ENCODE measurements at regions not wholly inside any gene's neighbourhood (a gene's known extent, or its start where the extent isn't known, plus 50 kb on each side); places are given as distances from the start of the nearest gene placed in this dataset.

- DNase-seq (ENCODE audit: low read depth, low spot score) (no peak), ATAC-seq (no peak)
- Histone ChIP-seq H3K4me1 (ENCODE audit: control insufficient read depth, insufficient read depth, low read length) (no peaks in the 10 kb centered on the region), H3K27ac (ENCODE audit: low read length) (no peak overlapping the region), H3K36me3 (ENCODE audit: control insufficient read depth, insufficient read depth, low read length) (no peaks in the 10 kb centered on the region), H3K9me3 (ENCODE audit: control insufficient read depth, insufficient read depth, low read depth, low read length) (no peaks in the 10 kb centered on the region), H3K27me3 (ENCODE audit: control insufficient read depth, insufficient read depth, low read length) (no peaks in the 10 kb centered on the region), H3K4me3 (ENCODE audit: low read depth in 2 of 2, low read length in 2 of 2) (no peak overlapping the region)
- CTCF ChIA-PET = no interaction called here
- BruUV-seq (replicated peaks) = no TSS peak
- in situ Hi-C loops (cut with HindIII; ENCODE audit: low pct_unique_long_range_greater_than_20kb, low sequenced_read_pairs) = no loop called here
- TF ChIP-seq POLR2AphosphoS5 (IDR thresholded peaks at IDR 0.05; ENCODE audit: low read depth, low read length) (no peak), TCF7L2 (IDR thresholded peaks at IDR 0.05; ENCODE audit: low read depth, low read length) (no peak), REST (IDR thresholded peaks at IDR 0.05; ENCODE audit: insufficient read depth in 1 of 2, low read depth in 2 of 2, low read length in 1 of 2) (no peak), SIN3A (IDR thresholded peaks at IDR 0.05; ENCODE audit: borderline replicate concordance, insufficient read depth, low read depth, low read length) (no peak), CTCF (IDR thresholded peaks at IDR 0.05) (no peak)
- POLR2A ChIA-PET = no interaction called here
- intact Hi-C loops (cut with micrococcal nuclease; ENCODE audit: unreplicated experiment) = no loop called here
Measured at GRCh38 chr7:91355695-91356435, 91.6 kb downstream of the FZD1 start.

- H3K4me3 ChIP-seq (ENCODE audit: low read depth in 2 of 2, low read length in 2 of 2) = no peak overlapping the region
- ChIA-PET POLR2A (no interaction called here), CTCF (no interaction called here)
- BruUV-seq (replicated peaks) = no TSS peak
- in situ Hi-C loops (cut with HindIII; ENCODE audit: low pct_unique_long_range_greater_than_20kb, low sequenced_read_pairs) (no loop called here), intact Hi-C loops (cut with micrococcal nuclease; ENCODE audit: unreplicated experiment) (no loop called here)
- H3K27ac ChIP-seq (ENCODE audit: low read length) = no peak overlapping the region
- H3K36me3 ChIP-seq (ENCODE audit: control insufficient read depth, insufficient read depth, low read length) = no peaks in the 10 kb centered on the region
- ATAC-seq (no peak), DNase-seq (ENCODE audit: low read depth, low spot score) (no peak)
- H3K27me3 ChIP-seq (ENCODE audit: control insufficient read depth, insufficient read depth, low read length) = no peaks in the 10 kb centered on the region
- no peaks in the 10 kb centered on the region for H3K4me1 ChIP-seq (ENCODE audit: control insufficient read depth, insufficient read depth, low read length)
- no peak for TF ChIP-seq SIN3A (IDR thresholded peaks at IDR 0.05; ENCODE audit: borderline replicate concordance, insufficient read depth, low read depth, low read length)
- no peak for TF ChIP-seq POLR2AphosphoS5 (IDR thresholded peaks at IDR 0.05; ENCODE audit: low read depth, low read length)
- no peak for TF ChIP-seq REST (IDR thresholded peaks at IDR 0.05; ENCODE audit: insufficient read depth in 1 of 2, low read depth in 2 of 2, low read length in 1 of 2)
- no peak for TF ChIP-seq TCF7L2 (IDR thresholded peaks at IDR 0.05; ENCODE audit: low read depth, low read length)
- TF ChIP-seq CTCF (IDR thresholded peaks at IDR 0.05) = no peak
- H3K9me3 ChIP-seq (ENCODE audit: control insufficient read depth, insufficient read depth, low read depth, low read length) = no peaks in the 10 kb centered on the region
Measured at GRCh38 chr7:91356915-91357314, 92.7 kb downstream of the FZD1 start.

Measured in Panc1 (cell line).